Pulmonary artery endothelial cell (primary cell): ENCODE measurements at regions not wholly inside any gene's neighbourhood (a gene's known extent, or its start where the extent isn't known, plus 50 kb on each side); places are given as distances from the start of the nearest gene placed in this dataset.
A peak's percentile ranks its signal among the peaks of the same experiment; 100 is the strongest.

Experiments used
- DNase-seq: peaks from one replicate; pipeline ENCODE4 v3.0.0-alpha.2; 2011; ENCODE audit warnings: low read depth, low spot score

DNA sequence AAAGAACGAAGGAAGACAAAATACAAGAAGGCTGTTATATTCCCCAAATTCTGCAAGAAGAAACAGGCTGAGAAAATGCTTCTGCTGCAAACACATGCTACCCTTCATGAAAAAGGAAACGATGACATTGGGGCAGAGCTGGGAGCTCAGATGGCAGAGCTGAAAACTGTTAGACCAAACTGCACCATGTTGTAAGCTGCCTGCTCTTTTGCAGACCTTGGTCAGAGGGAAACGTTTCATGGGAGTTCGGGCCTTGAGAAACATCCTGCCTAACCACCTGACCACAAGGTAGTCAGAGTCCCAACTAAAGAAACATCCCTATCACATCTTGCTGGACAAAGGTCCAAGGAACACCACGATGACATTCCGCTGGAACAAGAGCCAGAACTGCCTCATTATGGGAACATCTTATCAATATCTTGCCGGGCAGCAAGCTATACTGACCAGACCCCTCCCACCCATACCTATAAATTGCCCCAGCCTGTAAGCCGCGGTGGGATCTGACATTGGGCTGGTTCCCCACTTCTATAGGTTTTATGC, 110.7 kb upstream of the CTSC start:
- DNase-seq = no peak

GRCh38 chr11:88447281-88447680, 109.7 kb upstream of the CTSC start:
- DNase-seq = no peak

DNA sequence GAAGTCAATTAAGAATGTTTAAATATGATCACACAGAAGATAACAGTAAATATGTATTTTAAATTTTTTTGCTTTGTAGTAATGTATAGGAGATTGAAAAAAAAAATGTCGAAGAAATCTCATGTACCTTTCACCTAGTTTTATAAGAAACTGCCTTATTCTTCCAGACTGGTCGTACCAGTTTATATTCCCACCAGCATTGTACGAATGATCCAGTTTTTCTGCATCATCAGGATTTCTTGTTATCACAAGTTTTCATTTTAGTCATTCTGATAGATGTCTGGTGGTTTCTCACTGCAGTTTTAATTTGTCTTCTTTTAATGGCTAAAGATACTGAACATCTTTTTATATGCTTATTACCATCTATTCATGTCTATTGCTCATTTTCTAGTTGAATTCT, 101.8 kb upstream of the CTSC start:
- DNase-seq = no peak

DNA sequence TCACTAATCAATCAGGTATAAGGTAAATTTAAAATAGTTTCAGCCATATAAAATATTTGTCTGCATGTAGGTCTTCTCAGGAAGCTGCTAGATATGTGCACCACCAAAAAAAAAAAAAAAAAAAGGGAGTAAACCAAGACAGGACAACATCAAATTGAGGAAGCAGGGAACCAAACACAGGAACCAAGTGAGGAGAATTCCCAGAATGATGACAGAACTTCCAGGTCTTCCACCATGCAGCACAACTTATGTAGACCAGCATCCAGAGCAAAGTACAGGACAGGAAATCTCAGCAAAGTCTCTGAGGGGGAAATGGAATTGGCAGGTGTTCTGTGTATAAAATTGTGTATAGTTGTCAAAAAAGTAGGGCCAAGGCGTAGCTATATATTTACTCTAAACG, 101.2 kb upstream of the CTSC start:
- no peak for DNase-seq

DNA sequence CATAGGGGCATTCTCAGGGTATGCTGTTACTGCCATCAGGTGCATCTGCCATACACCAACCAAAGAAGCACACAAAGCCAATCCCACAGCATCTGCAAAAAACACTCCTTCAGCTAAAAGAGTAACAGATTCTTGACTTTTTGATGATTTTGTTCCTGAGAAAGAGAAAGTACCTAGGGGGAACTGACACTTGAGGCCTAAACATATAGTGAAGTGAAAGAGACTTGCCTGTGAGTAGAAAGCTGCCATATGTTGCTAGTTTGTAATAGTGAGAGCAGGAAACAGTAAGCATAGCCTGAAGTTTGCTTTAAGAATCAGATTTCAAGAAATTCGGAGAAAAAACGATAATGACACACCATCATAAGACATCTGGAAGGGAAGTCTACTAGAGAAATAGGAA, 97.9 kb upstream of the CTSC start:
- DNase-seq = no peak

- DNase-seq = no peak
Observed at GRCh38 chr11:88434333-88434976, 96.9 kb upstream of the CTSC start.

DNA sequence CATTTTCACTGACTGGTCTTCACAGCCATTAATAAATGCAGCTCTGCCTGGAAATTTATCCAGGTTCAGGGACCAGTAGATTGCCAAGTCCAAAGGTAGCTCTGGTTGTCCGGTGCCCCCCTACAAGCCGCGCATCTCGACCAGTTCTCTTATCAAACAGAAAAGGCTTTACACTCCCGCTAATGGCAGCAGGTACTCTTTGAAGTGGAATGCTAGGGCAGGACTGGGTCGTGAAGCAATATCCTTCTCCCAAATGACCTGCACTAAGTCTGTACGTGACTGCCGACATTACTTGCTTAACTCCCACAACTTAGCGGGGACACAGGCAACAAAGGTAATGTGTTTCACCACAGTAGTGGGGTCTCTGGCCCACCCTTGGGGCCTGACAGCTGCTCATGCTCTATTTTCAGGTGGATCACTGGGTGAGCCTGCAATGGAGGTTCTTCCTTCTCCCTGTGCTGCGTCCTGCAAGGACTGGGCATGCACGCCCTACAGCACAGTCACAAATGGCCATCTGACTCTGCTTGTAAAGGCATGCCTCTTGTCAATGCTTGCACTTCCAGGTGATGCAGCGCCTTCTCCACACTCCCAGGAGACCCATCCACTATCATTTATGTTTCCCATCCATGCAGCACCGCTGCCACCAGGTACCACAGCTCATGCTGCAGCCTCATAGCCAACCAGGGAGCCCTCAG, 96.1 kb upstream of the CTSC start:
- no peak for DNase-seq

GRCh38 chr11:88431675-88432341, 94.3 kb upstream of the CTSC start:
- no peak for DNase-seq

- DNase-seq = no peak
Observed at GRCh38 chr11:88428959-88429358, 91.4 kb upstream of the CTSC start.

DNA sequence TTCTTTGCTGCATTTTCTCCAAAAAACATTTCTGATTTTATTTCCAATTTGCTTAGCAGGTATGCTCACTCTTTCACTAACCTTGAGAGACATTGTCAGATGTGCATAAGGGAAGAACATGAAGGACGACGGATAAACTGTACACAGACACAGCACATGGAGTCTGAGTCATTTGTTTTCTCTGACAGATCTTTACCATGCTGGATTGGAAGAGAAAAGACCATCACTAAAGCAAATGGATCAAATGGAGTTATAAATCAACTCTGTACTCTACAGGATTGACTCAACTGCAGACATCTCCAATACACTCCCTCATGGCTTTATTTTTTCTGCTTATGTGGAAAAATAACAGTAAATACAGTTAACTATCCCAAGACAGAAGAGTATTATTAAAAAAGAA, 90.2 kb upstream of the CTSC start:
- no peak for DNase-seq

DNA sequence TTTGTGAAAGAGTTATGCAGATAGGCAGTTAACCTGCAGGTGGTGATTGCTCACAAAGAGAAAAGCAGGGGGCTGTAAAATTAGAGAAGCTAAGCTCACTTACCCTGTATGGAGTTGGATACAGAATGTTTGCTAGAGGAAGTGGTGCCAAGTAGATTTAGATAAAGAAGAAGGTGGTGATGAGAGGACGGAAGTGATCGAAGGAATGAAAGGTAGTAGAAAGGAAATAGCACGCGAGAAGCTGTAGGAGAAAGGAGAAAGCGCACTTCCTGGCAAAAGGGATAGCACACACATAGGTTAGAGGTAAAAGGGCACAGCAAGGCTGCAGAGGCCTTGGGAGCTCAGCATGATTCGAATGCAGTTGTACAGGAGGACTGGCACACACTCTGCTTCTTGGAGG, 87.3 kb upstream of the CTSC start:
- no peak for DNase-seq

GRCh38 chr11:88421530-88421929, 84.0 kb upstream of the CTSC start:
- no peak for DNase-seq

DNA sequence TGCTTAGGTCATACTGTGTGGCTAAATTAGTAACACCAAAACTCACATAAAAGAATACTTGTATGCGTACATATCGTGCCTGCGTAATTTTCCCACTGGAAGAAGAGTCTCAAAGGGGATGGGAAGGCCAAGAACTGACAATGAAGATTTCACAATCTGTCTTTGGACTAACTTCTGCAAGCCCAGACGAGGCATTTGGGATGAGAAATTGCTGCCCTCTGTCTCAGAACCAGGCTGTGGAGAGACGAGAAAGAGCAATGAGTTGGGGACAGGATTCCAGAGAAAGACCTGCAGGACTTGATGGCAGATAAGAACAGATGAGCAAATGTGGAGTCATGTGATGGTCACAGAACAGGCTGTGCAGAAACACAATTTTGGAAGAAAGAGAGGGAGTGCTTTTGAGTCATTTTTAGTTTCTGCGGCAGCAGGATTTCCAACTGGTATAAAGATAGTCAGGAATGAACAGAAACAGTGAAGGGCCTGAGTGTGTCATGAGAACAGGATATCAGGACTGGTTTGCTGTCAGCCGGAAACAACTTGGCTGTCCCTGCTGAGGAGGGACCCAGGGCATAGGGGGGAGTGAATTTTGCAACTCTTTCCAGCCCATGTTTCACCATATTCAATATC, 82.7 kb upstream of the CTSC start:
- DNase-seq = no peak

- DNase-seq = no peak
Observed at GRCh38 chr11:88418508-88418907, 81.0 kb upstream of the CTSC start.

- DNase-seq = no peak
Observed at GRCh38 chr11:88415495-88415894, 78.0 kb upstream of the CTSC start.

DNA sequence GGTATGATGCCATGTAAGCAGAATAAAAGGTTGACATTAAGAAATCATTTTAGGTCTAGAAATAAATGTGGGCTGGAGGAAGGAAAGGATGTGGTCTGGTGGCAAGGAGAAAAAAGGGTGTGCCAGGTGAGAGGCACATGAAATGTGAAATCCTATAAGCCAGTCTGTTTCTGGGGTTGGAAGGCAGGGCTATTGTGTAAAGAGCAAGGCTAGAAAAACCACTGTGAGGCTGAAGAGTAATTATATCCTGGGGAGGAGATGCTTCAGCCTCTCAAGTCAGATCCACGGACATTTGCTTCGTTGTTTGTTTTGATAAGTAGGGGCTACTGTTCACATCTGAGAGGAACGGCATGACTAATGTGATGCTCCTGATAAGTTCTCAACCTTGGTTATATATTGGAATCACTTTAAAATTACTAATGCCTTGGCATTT, 77.5 kb upstream of the CTSC start:
- DNase-seq = no peak

DNA sequence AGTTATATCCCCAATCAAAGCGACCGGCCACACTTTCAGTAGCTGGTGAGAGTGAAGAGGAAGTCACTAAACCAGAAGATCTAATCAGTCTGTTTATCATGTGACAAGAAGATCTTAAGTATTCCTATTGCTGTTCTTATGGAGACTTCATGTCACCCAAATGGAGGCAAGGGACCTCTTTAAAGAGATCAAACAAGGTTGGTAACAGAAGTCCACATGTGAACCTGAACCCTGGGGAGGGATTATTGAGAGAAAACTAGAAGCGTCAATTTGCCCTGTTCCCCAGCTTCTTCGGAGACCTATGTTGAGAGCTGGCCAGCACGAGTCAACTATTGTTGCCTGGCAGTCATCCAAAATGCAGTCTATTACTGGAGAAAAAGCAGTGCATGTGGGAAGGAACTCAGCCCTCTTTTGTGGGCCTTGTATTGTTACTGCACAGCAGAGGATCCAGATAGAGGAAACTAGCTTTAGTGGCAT, 76.9 kb upstream of the CTSC start:
- peak; percentile 81 for DNase-seq

- DNase-seq = no peak
Observed at GRCh38 chr11:88411265-88411664, 73.7 kb upstream of the CTSC start.

- no peak for DNase-seq
Observed at GRCh38 chr11:88410656-88411055, 73.1 kb upstream of the CTSC start.

DNA sequence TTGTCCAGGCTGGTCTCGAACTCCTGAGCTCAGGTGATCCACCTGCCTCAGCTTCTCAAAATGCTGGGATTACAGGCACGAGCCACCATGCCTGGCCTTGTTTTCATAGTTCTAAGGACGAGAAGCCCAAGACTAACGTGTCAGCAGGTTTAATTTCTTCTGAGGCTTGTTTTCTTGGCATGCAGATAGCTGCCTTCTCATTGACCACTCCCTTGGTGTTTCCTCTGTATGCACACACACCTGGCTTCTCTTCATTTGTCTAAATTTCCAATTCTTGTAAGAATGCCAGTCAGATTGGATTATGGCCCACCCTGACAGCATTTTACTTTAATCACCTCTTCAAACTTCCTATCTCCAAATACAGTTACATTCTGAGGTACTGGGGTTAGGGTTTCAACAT, 72.5 kb upstream of the CTSC start:
- no peak for DNase-seq

DNA sequence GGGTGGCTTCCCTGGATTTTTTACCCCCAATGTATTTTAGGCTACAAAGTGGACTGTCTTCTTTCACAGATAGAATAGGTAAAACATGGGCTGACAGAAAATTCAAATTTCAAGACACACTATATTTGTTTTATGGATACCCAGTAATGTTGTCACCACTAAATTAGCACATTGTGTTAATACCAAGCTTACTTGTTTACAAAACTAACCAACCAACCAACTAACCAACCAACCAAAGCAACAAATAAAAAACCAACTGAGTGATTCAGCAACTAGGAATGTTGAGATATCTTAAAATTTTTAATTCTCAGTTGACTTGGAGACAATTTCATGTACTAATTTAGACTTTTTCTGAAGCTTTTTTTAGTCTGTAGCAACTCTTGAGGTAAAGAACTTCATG, 69.3 kb upstream of the CTSC start:
- DNase-seq = no peak

DNA sequence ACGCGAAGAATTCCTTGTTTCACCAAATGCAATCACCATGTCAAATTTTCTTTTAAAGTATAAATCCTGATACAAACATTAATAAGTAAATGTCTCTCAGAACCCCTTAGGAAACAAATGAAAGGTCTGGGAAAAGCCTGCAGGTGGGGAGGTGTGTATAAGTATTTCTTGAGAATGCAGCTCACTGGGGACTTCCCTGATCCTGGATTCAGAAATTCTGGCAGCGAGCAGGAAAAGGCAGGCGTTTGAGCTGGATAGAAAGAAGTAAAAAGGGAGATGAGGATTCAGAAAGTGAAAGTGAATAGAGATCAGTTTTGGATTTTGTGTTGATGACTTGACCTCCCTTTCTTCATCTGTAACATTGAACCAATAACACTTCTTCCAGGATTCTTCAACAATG, 68.3 kb upstream of the CTSC start:
- no peak for DNase-seq
